NCI-H2227 (cell line): ENCODE measurements at regions not wholly inside any gene's neighbourhood (a gene's known extent, or its start where the extent isn't known, plus 50 kb on each side); places are given as distances from the start of the nearest gene placed in this dataset.

Experiments
- DNase-seq: peaks from one replicate; lab custom pipeline; 2025; ENCODE audit not compliant: unreplicated experiment; lab: John Stamatoyannopoulos, UW

DNA sequence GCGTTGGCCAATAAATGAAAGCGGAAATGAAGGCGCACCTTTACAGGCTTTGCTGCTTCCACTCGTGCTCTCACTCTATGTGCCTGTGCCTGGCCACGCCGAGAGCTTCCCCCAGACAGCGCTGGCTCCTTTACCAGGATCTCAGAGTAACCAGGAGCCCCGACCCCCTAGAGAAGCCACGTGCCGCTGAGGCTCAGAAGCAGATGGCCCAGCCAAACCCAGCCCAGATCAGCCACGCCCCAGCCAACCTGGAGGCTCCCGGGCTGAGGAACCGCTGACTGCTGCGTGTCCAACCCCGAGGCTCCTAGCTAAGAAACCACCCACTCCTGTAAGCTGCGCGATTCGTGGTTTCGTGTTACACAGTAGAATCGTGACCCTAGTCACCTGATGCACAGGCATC lies 199.3 kb downstream of the NCK2 start:
- no peak for DNase-seq
